HG03571 (cell line): ENCODE measurements at regions not wholly inside any gene's neighbourhood (a gene's known extent, or its start where the extent isn't known, plus 50 kb on each side); places are given as distances from the start of the nearest gene placed in this dataset.

ENCODE experiments used
- ATAC-seq: cut with Tn5 transposase; IDR thresholded peaks from one replicate; pipeline ENCODE4 v1.9.1; 2021; ENCODE audit not compliant: unreplicated experiment

DNA sequence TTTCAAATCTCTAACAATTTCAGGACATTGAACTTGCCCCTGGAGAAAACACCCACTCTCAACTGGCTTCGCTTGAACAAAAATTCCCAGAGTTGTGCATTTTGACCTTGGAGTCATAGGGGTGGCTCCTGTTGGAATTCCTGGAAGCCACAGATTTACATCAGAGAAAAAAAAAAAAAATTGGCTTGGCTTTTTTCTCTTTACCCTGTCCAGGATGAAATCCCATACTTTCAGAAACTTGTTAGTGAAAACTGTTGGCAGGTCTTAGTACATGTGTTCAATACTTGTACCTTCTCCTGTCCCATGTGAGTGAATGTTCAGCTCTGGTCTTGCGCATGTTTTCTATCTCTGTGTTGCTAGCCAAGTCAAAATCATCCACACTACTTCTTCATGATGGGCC is 228.8 kb downstream of the TGFB2 start:
- ATAC-seq, result no peak

DNA sequence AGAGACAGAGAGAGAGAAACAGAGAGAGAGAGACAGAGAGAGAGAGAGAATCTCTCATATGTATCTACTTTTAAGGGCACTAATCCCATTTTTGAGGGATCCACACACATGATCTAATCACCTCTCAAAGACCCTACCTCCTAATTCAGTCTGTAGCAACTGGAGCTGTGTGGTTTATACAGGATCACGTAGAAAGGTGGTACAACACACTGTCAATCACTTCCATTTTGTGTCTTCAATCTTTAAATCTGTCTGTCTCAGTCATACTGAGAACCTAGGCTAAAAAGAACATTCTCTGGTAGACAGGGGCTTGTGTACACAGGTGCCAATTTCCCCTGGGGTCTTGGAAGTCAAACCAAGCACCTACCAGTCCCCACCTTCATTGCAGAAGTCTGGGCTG is 229.9 kb downstream of the TGFB2 start:
- ATAC-seq, result no peak

DNA sequence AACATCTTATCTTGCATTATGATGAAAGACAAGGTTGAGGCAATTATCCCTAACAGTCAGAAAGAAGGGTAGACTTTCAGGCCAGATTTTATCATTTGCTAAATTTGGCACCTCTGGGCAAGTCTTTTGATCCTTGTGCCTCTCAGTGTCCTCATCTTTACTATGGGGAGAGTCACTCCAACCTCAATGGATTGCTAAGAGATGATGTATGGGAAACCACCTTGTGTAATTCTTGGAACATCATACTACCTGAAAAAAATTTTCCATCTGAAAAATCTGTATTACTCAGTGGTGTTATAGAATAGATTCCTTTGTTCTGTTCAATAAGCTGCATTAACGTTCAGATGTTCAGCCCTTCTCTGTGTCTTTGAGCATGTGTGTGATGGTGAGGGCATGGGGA is 230.7 kb downstream of the TGFB2 start:
- no peak for ATAC-seq

DNA sequence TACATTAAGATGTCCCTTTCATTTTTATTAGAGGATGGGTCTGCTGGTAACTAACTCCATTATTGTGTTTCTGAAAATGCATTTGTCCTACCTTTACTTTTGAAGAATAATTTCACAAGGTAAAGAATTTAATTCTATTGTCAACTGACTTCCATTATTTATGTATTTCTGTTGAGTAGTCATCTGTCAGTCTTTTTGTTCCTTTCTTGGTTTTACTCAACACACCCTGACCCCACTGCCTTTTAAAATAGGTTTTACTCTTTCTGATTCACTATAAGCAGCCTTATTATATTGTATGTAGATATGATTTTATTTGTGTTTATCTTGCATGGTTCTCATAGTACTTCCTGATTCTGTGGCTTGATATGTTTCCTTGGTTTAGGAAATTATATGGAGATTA is 237.5 kb downstream of the TGFB2 start:
- no peak for ATAC-seq

DNA sequence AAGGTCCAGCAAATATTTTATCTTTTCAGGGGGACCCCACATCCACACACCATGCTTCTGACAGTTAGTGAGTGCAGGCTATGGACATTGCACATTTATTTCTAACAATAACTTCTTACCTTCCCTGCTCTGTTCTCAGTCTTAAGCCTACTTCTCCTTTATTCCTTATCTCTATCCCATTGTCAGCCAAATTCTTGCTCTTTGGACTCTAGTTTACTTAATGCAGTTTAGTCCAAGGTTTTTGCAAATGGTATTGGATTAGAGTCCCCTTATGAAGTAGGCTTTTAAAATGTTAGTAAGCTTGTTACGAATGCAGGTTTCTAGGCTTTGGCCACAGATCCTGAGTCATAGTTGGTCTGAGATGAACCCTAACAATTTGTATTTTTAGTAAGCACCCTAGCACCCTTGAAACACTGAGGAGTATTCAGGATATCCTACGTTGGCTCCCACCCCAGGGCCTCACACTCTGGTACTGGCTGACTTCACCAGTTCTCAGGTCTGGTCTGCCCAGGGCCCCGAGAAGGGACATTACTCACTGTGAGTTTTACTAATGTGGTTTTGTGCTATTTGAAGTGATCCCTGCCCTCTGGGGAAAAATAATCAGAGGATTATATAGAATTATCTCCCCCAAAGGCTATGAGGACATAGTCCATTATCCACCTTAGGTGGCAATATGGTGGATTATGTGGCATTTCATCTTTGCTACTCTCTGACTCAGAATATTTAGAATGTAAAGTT is 239.5 kb downstream of the TGFB2 start:
- no peak for ATAC-seq

DNA sequence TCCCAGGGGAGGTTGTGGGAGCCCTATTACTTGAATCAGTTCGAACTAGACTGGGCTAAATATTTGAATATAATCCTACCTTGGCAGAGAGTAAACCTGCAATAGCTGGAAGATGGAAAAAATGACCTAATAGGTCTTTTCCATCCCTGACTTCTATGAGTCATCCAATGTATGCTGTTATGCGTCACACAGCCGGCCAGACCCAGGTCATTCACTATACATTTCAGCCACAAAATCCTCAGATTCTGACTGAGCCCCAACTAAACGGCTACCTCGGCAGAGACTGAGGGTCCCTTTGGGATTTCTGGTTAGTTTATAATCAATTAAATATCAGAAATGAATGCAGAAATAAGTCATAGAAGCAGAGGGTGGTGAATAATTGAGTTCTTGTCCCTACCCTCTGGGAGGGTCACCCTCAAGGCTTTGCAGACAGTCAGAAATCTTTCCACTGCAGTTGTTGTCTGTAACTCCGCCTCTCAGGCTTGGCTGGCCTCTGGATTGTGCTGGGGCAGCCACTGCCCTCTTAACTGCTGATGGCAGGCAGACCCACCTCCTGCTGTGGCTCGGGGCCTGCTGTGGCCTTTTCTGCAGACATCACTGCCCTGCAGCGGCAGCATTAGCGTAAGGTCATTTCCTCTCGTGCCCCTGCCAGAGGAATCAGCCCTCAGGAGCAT is 240.5 kb downstream of the TGFB2 start:
- no peak for ATAC-seq

DNA sequence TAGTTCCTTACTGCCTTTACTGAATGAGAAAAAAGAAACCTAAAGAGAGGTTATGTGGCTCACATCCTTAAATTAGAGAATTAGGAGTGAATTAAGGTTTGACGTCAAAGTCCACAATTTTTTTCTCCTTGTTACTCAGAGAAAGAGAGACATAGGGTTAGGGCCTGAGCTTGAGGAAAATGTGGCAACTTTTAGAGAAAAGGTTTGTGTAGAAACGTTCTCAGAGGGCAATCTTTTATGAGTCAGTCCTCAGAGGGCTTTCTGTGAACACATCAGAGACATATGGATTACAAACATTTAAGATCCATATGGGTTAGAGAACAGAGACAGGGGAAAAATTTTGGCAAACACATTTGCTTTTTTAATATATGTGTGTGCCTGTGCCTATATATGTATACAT is 242.8 kb downstream of the TGFB2 start:
- no peak for ATAC-seq

DNA sequence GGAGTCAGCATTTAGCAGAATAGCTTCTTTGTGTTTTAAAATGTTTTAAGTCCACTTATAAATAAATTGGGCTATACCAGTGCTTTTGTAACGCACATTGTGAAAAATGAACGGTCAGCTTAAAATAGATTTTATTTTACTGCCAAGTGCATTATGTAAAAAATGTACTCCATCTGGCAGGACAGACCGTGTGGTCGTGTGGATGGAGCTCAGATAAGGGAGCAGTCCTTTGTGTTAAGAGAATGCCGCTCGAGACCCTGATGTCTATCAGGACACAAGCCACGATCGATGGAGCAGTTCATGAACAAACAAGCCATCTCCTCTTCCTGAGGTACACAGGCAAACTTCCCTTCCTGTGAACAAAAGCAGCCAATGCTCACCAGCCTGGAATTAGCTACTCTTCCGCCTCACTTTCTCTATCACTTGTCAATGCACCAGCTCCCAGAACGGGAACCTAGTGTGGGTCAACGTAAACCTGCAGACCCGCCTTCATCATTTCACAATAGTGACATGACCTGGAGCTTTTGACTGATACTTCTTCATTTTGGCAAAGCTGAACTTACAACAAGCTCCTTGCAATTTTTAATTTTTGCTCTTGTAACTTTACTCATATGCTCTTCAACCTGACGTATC is 243.5 kb downstream of the TGFB2 start:
- ATAC-seq, result no peak

DNA sequence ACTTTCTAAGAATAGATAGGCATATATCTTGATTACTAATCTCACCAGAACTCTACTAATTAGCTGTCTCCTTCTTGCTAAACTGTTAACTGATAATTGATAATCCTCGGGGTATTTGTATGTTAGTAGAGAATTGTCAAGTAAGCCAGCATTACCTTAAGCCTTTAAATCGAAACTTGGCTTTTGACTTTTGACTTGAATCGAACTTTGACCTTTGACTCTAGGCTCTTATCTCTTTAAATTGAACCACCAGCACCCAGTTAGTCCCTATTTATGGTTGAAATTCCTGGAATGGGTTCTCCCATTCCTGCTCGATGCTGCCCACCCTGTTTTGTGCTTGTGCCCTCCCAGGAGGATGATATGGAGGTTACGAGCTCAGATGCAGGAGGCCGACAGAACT is 244.4 kb downstream of the TGFB2 start:
- ATAC-seq, result no peak

DNA sequence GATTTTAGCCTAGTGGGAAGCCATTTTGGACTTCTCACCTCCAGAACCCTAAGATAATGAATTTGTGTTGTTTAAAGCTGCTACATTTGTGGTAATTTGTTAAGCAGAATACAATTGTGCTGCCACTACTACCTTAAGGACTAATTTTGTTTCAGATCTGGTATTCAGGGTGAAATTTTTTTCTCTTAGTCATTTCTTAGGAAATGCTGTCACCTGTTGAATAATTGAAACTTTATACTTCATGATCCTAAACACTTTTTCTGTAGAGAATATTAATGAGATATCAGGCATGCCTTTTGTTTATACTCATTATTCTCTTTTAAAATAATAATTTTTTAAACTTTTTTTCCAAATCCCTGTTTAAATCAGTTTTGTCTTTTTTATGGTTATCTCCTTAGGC is 246.8 kb downstream of the TGFB2 start:
- ATAC-seq, result no peak

DNA sequence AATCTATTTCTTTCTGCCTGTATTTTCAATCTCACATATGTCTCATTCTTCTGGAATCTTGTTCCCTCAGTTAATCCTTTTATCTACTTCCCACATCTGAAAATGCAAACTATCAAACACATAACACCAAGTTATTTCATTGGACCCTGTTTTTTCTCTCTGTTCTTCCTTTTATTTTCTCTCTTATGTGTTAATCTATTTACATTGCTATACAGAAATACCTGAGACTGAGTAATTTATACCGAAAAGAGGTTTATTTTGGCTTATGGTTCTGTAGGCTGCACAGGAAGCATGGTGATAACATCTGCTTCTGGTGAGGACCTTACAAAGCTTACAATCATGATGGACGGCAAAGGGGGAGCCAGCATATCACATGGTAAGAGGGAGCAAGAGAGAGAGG is 247.6 kb downstream of the TGFB2 start:
- ATAC-seq, result no peak

DNA sequence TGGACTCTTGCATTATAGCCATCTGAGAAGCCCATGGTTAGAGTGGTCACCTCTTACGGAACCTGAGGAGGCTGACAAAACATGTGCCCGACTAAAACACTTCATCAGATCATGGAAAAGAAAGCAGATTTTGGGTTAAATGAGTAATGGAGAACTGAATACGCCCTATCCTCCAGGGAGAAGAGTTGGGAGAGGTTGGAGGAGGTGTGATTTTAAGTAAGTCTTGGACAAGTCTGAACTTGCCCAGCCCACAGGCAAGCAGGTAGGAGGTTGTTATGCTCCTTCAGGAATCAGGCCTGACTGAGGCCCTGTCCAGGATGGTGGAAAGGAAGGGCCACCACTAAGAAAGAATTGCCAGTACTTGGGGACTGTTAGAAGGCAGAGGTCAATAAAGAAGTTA is 255.8 kb downstream of the TGFB2 start:
- no peak for ATAC-seq

DNA sequence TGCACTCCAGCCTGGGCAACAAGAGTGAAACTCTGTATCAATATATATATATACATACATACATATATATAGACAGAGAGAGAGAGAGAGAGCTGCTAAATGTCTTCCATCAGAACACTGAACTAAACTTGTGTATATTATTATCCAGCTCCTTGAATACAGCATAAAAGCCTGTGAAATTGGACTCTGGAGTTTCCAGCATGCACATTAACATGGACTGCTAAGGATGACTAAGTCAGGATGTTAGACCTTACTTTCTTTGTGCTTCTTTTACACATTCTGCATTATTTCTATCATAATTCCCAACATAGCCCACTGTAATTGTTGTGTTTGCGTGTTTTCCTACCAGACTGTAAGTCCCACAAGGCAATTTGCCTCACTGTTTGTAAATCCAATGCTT is 259.1 kb downstream of the TGFB2 start:
- ATAC-seq, result no peak

DNA sequence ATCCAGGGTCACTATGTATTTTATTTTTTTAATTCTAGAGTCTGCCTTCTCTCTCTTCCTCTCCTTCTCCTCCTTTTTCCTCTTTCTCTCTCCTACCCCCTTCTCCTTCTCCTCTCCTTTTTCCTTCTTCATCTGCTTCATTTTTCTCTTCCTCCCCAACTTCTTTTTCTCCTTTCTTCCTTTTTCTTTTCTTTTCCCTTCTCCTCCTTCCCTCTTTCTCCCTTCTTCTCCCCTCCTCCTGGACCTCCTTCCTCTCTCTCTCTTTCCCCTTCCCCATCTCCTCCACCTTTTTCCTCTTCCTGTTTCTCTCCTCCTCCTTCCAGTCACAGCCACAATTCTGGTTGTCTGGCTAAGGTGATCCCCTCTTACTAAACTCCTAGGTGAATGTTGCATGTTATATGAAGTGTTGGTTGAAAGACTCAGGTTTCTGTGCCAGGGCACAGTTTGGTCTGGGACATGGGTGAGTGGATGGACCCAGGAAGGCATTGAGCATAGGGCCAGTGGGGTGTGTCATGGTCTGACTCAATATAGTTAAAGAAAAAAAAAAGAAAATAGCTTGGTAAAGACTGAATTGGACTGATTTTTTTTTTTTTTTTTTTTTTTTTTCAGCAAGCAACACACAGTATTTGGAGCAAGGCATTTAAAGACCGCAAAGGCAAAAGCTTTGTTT is 266.9 kb downstream of the TGFB2 start:
- ATAC-seq, result no peak

DNA sequence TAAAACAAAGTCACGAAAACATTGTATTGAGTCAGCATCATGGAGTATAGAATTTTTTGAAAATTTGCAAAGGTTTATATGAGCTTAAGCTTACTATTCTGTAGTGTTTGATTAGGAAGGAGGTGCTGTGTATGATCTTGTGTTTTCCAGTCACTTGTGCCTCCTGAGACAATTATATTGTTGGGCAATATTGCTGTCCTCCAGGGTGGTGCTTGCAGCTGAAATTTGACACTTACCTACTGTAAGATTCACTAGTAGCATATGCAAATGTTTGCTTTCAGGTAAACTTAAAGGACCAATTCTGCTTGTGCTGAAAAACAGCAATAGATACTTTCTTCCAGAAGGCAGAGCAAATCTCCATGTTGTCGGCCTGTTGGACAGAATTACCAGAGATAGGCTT is 268.0 kb downstream of the TGFB2 start:
- no peak for ATAC-seq

DNA sequence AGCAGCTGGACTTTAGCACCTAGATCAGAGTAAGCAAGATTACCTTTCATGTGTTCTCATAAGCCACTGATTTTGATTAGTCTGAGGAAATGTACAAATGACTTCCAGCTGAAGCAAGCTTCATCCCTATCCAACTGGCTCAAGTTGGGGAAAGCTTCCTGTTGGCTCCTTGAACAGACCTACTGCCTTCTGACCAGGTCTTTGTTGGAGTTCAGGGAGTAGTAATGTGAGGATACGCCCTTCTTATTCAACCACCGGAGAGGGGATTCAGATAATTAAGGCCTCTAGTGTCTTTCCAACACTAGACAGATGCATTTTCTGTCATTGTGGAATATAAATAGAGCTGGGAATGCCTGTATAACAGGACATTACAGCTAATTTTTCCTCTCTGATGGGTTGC is 268.9 kb downstream of the TGFB2 start:
- no peak for ATAC-seq

DNA sequence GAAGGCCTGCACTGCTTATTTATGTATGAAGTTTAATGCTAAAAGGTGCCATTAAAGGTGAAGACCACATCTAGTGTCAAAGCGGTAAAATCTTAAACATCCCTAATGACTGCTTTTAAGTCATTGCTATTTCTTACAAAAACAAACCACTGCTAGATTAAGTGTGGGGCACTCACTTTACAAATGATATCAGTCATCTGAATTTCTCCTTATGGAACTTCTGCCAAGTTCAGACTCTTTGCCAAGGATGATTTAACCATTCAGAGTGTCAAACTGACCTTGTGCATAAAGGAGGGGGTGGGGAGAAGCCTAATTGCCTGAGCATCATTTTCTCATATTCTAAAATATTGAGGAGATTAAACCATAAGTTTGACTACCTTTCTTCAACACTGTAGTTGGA is 271.5 kb downstream of the TGFB2 start:
- no peak for ATAC-seq

DNA sequence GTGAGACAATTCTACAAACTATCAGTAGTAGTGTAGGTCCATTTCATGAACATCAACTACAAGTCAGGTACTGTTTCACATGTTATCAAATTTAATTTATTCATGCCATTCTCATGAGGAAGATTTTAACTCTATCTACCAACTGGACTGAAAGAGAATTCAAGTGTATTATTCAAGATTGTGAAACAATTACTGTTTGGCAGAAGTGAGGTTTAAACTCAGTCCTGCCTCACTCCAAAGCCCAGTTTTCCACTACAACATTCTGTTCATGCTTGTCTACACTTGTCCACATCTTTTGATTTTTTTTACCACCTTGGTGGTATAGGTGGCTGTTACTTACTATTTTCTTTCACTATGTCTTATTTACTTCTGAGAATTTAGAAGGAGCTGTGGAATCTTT is 272.9 kb downstream of the TGFB2 start:
- ATAC-seq, result no peak

DNA sequence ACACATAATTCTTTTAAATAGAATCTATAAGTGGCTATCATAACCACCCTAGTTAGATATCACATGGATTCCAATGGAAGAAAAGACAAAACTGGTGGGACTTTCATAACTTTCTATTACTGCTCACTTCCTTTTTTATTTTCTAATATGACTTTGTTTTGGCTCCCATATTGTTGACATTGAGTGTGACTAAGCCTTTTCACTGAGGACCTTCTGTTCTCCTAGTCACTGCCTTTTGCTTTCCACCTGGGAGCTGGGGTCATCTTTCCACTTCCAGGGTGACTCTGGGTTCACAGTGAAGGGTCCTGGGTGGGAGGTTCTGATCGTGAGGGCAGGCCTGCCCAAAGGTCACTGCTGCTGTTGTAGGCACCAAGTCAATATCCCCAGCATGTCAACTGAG is 275.8 kb downstream of the TGFB2 start:
- no peak for ATAC-seq

DNA sequence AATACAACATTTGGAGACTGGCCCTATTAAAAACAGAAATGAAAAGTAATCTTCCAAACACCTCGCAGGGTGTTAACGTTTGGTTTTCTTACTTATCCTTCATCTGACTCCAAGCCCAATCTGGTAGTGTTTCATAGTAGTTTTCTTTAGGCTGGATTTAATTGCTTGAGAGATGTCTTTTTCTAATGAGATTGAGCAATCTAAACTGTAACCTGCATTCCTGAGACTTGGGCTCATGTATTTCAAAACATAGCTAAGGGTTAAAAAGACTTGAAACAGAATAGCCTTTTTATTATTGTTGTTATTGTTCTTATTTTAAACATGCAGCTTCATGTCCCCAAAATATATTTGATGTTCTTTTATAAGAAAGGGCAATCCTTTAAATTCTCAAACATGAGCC is 278.9 kb downstream of the TGFB2 start:
- no peak for ATAC-seq

DNA sequence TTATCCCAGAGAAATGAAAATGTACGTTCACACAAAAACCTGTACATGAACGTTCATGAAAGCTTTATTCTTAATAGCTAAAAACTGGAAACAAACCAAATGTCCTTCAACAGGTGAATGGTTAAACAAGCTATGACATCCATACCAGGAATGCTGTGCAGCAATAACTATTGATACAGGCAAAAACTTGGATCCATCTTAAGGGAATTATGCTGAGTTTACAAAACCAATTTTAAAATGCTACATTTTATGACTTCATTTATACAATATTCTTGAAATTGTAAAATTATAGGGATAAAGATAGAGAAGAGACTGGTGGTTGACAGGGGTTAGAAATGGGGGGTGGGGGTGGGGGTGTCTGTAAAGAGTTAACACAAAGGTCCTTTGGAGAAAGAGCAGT is 280.3 kb downstream of the TGFB2 start:
- ATAC-seq, result no peak
